ENCODE measurements at regions not wholly inside any gene's neighbourhood (a gene's known extent, or its start where the extent isn't known, plus 50 kb on each side); places are given as distances from the start of the nearest gene placed in this dataset.

DNA sequence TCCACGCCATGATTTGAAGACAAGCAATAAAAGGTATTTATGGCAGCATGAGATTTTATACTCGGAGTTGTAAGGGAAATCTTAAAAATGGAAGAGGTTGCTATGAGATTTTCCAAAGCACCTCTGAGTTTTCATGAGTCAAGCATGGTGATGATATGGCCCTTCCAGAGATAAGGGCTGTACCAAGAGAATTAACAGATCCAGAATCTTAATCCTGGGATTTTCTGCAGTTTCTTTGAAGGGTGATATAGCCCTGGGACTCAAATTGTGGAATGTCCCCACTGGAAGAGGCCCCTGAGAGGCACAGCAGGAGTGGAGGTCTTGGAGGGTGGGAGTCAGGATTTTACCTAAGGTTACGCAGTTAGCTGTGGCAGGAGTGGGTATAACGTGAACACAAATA is 243.3 kb downstream of the ZNF621 start:
- TF ChIP-seq, protein P1, sequence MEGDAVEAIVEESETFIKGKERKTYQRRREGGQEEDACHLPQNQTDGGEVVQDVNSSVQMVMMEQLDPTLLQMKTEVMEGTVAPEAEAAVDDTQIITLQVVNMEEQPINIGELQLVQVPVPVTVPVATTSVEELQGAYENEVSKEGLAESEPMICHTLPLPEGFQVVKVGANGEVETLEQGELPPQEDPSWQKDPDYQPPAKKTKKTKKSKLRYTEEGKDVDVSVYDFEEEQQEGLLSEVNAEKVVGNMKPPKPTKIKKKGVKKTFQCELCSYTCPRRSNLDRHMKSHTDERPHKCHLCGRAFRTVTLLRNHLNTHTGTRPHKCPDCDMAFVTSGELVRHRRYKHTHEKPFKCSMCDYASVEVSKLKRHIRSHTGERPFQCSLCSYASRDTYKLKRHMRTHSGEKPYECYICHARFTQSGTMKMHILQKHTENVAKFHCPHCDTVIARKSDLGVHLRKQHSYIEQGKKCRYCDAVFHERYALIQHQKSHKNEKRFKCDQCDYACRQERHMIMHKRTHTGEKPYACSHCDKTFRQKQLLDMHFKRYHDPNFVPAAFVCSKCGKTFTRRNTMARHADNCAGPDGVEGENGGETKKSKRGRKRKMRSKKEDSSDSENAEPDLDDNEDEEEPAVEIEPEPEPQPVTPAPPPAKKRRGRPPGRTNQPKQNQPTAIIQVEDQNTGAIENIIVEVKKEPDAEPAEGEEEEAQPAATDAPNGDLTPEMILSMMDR (IDR thresholded peaks at IDR 0.05) = no peak
- TF ChIP-seq POLR2AphosphoS5 (IDR thresholded peaks at IDR 0.05; ENCODE audit: low read depth, low read length) (no peak), SIN3A (IDR thresholded peaks at IDR 0.05; ENCODE audit: borderline replicate concordance, insufficient read depth, low read depth, low read length) (no peak)
- TF ChIP-seq, protein P2, sequence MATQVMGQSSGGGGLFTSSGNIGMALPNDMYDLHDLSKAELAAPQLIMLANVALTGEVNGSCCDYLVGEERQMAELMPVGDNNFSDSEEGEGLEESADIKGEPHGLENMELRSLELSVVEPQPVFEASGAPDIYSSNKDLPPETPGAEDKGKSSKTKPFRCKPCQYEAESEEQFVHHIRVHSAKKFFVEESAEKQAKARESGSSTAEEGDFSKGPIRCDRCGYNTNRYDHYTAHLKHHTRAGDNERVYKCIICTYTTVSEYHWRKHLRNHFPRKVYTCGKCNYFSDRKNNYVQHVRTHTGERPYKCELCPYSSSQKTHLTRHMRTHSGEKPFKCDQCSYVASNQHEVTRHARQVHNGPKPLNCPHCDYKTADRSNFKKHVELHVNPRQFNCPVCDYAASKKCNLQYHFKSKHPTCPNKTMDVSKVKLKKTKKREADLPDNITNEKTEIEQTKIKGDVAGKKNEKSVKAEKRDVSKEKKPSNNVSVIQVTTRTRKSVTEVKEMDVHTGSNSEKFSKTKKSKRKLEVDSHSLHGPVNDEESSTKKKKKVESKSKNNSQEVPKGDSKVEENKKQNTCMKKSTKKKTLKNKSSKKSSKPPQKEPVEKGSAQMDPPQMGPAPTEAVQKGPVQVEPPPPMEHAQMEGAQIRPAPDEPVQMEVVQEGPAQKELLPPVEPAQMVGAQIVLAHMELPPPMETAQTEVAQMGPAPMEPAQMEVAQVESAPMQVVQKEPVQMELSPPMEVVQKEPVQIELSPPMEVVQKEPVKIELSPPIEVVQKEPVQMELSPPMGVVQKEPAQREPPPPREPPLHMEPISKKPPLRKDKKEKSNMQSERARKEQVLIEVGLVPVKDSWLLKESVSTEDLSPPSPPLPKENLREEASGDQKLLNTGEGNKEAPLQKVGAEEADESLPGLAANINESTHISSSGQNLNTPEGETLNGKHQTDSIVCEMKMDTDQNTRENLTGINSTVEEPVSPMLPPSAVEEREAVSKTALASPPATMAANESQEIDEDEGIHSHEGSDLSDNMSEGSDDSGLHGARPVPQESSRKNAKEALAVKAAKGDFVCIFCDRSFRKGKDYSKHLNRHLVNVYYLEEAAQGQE (IDR thresholded peaks at IDR 0.05; ENCODE audit: insufficient read depth in 1 of 2, low read depth in 2 of 2, low read length in 1 of 2) = no peak
